Cerebellar cortex (tissue), 1 donor: ENCODE measurements at regions not wholly inside any gene's neighbourhood (a gene's known extent, or its start where the extent isn't known, plus 50 kb on each side); places are given as distances from the start of the nearest gene placed in this dataset.

Experiments
- DNase-seq: peaks from one replicate; pipeline ENCODE4 v3.0.0-alpha.2; 2015; ENCODE audit warnings: low spot score

- DNase-seq, result no peak
Observed at GRCh38 chr4:18973296-18973695, 951.7 kb upstream of the LCORL start.

DNA sequence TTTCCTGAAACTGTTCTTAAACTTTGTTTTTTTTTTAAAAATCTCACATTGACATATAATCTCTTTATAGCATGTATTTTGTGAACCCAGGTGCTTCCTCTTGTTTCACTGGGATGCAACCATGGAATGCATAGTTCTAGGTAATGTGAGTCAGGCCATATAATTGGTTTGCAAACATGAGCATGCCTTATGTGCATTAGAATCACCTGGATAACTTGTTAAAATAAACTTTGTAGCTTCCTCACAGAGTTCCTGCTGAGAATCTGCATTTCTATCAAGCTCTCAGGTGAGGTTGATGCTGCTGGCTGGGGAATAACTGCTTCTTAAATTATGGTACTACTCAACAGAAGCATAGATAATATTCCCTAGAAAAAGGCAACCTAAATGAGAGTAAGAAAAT, 940.3 kb upstream of the LCORL start:
- no peak for DNase-seq

- DNase-seq, result no peak
Observed at GRCh38 chr4:18961266-18961665, 939.7 kb upstream of the LCORL start.

DNA sequence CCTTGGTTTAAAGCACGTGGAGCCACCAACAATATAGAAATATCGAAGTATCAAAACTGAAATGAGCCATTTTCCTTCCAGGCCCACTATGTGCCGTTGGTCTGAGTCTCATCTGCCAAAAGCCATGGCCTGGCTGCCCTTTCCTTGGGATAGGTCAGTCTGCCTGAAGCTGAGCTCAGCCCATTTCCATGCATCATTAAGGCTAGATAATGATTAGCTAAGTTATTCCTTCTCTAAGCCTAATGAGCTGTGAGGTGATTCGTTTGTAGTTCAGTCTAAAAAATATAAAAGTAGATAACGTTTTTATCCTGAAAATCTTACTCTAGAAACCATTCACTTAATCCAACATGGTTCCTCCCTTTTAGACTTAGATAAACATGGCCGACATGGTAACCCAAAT, 936.2 kb upstream of the LCORL start:
- DNase-seq, result no peak

GRCh38 chr4:18954538-18954937, 933.0 kb upstream of the LCORL start:
- no peak for DNase-seq

- DNase-seq, result no peak
Observed at GRCh38 chr4:18953613-18954012, 932.1 kb upstream of the LCORL start.

- DNase-seq, result no peak
Observed at GRCh38 chr4:18945464-18945863, 923.9 kb upstream of the LCORL start.

GRCh38 chr4:18942874-18943273, 921.3 kb upstream of the LCORL start:
- DNase-seq, result no peak

DNA sequence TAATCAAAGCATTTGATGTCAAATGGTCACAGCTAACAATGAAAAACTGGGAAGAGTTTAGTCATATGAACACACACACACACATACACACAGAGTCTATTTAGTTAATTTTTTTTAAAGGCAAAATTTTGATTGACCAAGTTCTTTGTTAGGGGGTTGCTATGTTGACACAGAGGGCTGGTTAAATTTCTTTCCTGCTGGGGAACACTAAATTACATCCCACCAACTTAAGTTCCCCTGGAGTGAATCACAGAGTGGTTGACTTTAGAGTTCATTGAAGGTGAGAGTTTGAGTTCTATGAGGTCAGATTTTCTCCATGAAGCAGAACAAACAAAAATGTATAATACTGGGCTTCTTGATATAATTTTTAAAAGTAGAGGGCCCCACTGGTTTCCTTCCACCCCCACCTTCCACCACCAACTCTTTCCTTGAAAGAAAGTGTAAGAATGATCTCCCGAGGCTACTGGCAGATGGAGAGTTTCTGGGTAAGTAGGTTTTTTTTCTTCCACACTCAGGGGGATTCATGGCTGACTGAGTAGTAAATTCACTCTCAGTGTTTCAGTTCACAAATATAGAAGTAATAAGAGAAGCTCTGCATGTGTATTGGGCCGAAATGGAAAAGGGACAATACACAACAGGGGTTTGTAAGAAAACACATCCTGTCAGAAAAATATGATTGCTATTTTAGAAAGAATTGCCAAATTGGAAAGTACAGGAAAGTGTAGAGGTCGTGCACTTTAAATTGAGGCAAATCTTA, 917.0 kb upstream of the LCORL start:
- DNase-seq, result no peak

- DNase-seq, result no peak
Observed at GRCh38 chr4:18937746-18938145, 916.2 kb upstream of the LCORL start.

DNA sequence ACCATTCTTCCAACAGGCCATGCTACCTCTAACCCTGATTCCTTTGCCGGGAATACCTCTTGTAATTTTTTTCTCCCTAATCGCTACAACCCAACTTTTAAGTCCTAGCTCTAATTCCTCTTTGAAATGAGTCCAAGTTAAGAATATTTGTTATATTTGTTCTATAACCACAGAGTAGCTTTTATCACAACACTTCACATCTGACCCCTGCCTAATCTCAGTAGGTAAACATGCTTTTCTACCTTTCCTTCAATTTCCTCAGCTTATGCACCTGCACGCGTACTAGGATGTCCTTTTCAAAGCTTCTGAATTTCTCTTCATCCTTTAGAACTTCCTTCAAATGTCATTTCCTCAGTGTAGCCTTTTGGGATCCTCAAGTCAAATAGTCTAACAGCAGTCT, 915.5 kb upstream of the LCORL start:
- no peak for DNase-seq

GRCh38 chr4:18935659-18936345, 914.2 kb upstream of the LCORL start:
- DNase-seq, result no peak

DNA sequence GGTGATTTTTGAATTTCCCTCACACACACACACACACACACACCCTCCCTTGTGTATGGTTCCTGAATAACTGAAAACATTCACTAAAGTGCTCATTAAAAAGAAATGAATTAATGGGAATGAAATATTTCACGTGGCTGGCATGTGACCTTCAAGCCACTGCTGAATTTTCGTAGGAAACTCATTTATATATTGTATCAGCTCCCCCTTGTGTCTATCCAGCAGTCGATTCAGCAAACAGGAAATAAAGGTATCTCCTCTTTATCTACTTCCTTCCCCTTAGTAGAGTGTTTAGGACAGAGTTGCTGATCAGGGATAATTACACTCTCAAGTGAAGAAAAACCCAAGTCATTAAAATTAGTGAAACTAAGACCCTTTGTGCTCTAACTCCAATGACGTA, 912.6 kb upstream of the LCORL start:
- DNase-seq, result no peak

GRCh38 chr4:18932730-18933339, 911.3 kb upstream of the LCORL start:
- DNase-seq, result no peak

GRCh38 chr4:18931643-18932377, 910.3 kb upstream of the LCORL start:
- no peak for DNase-seq

GRCh38 chr4:18930487-18930886, 908.9 kb upstream of the LCORL start:
- no peak for DNase-seq

DNA sequence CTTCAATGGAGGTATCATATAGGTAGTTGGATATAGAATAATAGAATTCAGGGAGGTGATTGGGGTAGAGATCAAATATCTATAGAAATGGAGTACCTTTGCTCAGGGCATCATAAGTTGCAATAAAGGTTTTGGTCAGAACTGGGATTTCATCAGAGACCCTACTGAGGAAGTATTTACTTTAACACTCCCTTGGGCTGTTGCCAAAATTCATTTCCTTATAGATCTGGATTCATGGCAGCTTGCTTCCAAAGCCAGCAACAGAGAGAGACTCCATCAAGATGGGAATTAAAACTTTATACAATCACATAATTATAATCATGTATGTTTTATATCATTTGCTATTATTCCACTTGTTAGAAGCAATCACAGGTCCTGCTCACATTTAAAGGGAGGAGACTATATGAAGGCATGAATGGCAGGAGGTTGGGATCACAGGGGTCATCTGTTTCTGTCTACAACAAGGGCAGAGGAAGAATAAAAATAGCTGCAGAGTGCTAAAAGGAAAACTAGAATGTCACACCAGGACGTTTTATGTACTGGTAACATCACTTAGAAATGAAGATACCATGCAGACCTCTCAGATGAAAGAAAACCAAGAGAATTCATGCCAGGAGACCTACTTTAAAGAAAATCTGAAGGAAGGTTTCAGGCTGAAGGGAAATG, 902.1 kb upstream of the LCORL start:
- no peak for DNase-seq

DNA sequence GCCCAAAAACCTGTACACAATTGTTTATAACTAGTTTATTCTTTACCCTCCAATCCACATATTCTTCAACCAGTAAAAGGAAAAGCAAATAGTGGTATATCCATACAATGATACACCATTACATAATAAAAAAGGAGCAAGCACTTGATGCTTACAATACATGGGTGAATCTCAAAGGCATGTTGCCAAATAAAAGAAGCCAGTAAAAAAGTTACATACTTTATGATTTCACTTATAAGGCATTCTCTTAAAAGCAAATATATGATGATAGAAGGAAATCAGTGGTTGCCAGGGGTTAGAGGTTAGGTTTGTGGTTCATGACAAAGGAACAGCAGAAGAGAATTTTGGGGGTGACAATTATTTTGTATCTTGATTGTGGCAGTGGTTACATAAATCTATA, 896.1 kb upstream of the LCORL start:
- no peak for DNase-seq

DNA sequence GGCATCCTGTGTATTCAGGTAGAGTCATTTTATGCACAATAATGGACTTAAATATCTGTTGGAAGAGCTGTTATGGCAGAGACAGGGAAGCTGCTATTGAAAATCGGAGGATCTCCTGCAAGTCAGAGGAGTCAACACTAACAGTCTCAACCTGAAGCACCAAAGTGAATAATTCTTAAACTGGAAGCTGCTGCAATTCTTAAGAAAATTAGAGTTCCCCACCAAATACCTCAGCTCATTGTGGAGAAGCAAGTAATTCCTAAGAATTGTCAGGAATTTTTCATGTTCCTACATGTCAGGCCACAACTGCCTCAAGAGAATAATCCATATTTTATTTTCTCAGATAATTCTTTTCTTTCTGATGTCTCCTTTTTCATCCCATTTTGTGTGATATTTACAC, 892.6 kb upstream of the LCORL start:
- no peak for DNase-seq

DNA sequence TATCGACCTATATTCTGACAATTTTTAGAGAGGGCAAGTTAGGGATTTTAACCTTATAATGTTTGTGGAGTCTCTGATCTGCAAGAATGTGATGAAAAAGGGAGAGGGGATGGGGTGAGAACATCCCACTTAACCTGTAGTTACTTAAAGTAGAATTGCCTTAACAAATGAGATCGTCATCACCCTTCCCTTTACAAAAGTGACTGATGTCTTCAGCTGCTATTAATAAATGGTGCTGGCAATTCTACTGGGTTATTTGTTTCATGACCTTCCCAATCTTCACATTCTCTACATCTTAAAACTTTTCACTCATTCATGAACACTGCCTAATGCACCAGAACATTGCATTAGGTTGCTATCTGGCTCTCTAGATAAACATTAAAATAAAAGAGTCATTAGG, 873.4 kb upstream of the LCORL start:
- DNase-seq, result no peak

DNA sequence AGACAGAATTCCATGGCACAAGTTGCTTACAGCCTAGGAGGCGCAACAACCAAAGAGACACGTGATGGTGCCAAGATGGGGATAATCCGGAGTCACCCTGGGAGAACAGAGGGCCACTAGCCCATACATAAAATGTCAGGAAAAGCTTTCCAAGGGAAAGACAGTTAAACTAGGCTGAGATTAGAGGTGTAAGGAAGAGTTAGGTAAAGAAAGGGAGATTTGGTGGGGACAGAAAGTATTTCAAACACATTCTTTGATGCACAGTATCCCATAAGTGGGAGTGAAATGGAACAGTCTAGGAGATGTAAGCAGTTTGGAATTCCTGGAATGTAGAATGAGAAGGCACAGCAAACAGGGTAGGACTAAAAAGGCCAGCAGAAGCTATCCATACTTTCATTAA, 860.9 kb upstream of the LCORL start:
- no peak for DNase-seq

DNA sequence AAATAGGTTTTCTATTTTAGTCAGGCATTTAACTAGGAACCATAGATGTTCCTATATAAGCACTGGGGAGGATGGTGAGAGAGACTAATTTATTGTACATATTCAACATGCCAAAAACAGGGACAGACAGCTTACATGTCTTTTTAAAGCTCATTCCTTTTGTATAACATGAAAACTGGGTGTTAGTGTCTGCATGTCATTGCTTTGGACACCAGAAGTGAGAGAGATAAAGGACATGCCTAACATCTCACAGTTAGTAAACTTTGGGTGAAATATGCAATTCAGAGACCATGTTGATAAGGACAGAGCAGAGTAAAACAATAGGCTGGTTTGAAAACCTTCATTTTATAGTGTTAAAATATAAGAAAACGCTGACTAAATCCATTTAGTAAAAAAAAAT, 860.0 kb upstream of the LCORL start:
- no peak for DNase-seq
